Activated T-helper 17 cell treated with anti-CD3 and anti-CD28 coated beads, Interleukin-2, amount 50 U/mL, for 72 hours (primary cell): ENCODE measurements at regions not wholly inside any gene's neighbourhood (a gene's known extent, or its start where the extent isn't known, plus 50 kb on each side); places are given as distances from the start of the nearest gene placed in this dataset.

Experiments
- ATAC-seq: fragments of 150-1000 bp; cut with Tn5 transposase; replicated peaks from 2 replicates; pipeline ENCODE4 v1.10.0; 2021; ENCODE audit warnings: mild to moderate bottlenecking, moderate library complexity
- H3K27ac Mint-ChIP-seq: one replicate; pipeline ENCODE4 v1.8.0; 2022; ENCODE audit warnings: mixed read lengths
- H3K27me3 Mint-ChIP-seq: one replicate; pipeline ENCODE4 v1.8.0; 2022; ENCODE audit warnings: mixed read lengths
- H3K36me3 Mint-ChIP-seq: one replicate; pipeline ENCODE4 v1.8.0; 2022; ENCODE audit warnings: low read depth, mild to moderate bottlenecking, mixed read lengths
- H3K4me1 Mint-ChIP-seq: one replicate; pipeline ENCODE4 v1.8.0; 2022; ENCODE audit warnings: mixed read lengths
- H3K4me3 Mint-ChIP-seq: one replicate; pipeline ENCODE4 v1.8.0; 2022; ENCODE audit warnings: mild to moderate bottlenecking, mixed read lengths
- H3K9me3 Mint-ChIP-seq: one replicate; pipeline ENCODE4 v1.8.0; 2022; ENCODE audit warnings: mixed read lengths

- no peaks in the 10 kb centered on the region for H3K9me3 Mint-ChIP-seq
- H3K27me3 Mint-ChIP-seq: peaks cover 7% of the 10 kb centered on the region
- no peak overlapping the region for H3K4me3 Mint-ChIP-seq
- no peaks in the 10 kb centered on the region for H3K36me3 Mint-ChIP-seq
- no peak for ATAC-seq
- no peaks in the 10 kb centered on the region for H3K4me1 Mint-ChIP-seq
- no peak overlapping the region for H3K27ac Mint-ChIP-seq
These were observed 120.6 kb upstream of the CHST15 start for GRCh38 chr10:124213899-124214510.

- H3K4me3 Mint-ChIP-seq: no peak overlapping the region
- H3K4me1 Mint-ChIP-seq: no peaks in the 10 kb centered on the region
- no peak for ATAC-seq
- no peak overlapping the region for H3K27ac Mint-ChIP-seq
- peaks cover 7% of the 10 kb centered on the region for H3K27me3 Mint-ChIP-seq
- H3K9me3 Mint-ChIP-seq: no peaks in the 10 kb centered on the region
- H3K36me3 Mint-ChIP-seq: no peaks in the 10 kb centered on the region
These were observed 120.1 kb upstream of the CHST15 start for GRCh38 chr10:124213471-124213870.

- no peak for ATAC-seq
- H3K27me3 Mint-ChIP-seq: peaks cover 7% of the 10 kb centered on the region
- no peak overlapping the region for H3K4me3 Mint-ChIP-seq
- no peaks in the 10 kb centered on the region for H3K4me1 Mint-ChIP-seq
- H3K9me3 Mint-ChIP-seq: no peaks in the 10 kb centered on the region
- H3K27ac Mint-ChIP-seq: no peak overlapping the region
- H3K36me3 Mint-ChIP-seq: no peaks in the 10 kb centered on the region
These were observed 119.3 kb upstream of the CHST15 start for GRCh38 chr10:124212702-124213101.

- ATAC-seq: no peak
- Mint-ChIP-seq H3K4me1 (no peaks in the 10 kb centered on the region), H3K27ac (no peak overlapping the region), H3K4me3 (no peak overlapping the region), H3K9me3 (no peaks in the 10 kb centered on the region), H3K36me3 (no peaks in the 10 kb centered on the region), H3K27me3 (peaks cover 3% of the 10 kb centered on the region)
These were observed 118.5 kb upstream of the CHST15 start for GRCh38 chr10:124211921-124212320.

- no peaks in the 10 kb centered on the region for H3K9me3 Mint-ChIP-seq
- H3K36me3 Mint-ChIP-seq: no peaks in the 10 kb centered on the region
- H3K4me3 Mint-ChIP-seq: no peak overlapping the region
- no peak for ATAC-seq
- H3K4me1 Mint-ChIP-seq: no peaks in the 10 kb centered on the region
- H3K27ac Mint-ChIP-seq: no peak overlapping the region
- no peaks in the 10 kb centered on the region for H3K27me3 Mint-ChIP-seq
These were observed 116.9 kb upstream of the CHST15 start for GRCh38 chr10:124210263-124210662.

GRCh38 chr10:124207391-124207790, 114.0 kb upstream of the CHST15 start:
- no peak overlapping the region for H3K4me3 Mint-ChIP-seq
- no peak for ATAC-seq

GRCh38 chr10:124206616-124207015, 113.2 kb upstream of the CHST15 start:
- Mint-ChIP-seq H3K27me3 (no peaks in the 10 kb centered on the region), H3K27ac (no peak overlapping the region), H3K36me3 (no peaks in the 10 kb centered on the region), H3K4me1 (no peaks in the 10 kb centered on the region), H3K4me3 (no peak overlapping the region), H3K9me3 (no peaks in the 10 kb centered on the region)
- ATAC-seq: no peak

More at GRCh38 chr10:124207391-124207790, 114.0 kb upstream of the CHST15 start:
- Mint-ChIP-seq H3K36me3 (no peaks in the 10 kb centered on the region), H3K27ac (no peak overlapping the region), H3K4me1 (no peaks in the 10 kb centered on the region), H3K9me3 (no peaks in the 10 kb centered on the region), H3K27me3 (no peaks in the 10 kb centered on the region)

GRCh38 chr10:124205432-124205831, 112.0 kb upstream of the CHST15 start:
- no peak for ATAC-seq
- Mint-ChIP-seq H3K4me1 (no peaks in the 10 kb centered on the region), H3K27ac (no peak overlapping the region)

GRCh38 chr10:124204726-124205125, 111.3 kb upstream of the CHST15 start:
- H3K27me3 Mint-ChIP-seq: peaks cover 3% of the 10 kb centered on the region
- H3K27ac Mint-ChIP-seq: no peak overlapping the region
- H3K9me3 Mint-ChIP-seq: no peaks in the 10 kb centered on the region
- no peak overlapping the region for H3K4me3 Mint-ChIP-seq
- H3K4me1 Mint-ChIP-seq: no peaks in the 10 kb centered on the region
- no peaks in the 10 kb centered on the region for H3K36me3 Mint-ChIP-seq
- no peak for ATAC-seq

More at GRCh38 chr10:124205432-124205831, 112.0 kb upstream of the CHST15 start:
- Mint-ChIP-seq H3K4me3 (no peak overlapping the region), H3K27me3 (no peaks in the 10 kb centered on the region), H3K9me3 (no peaks in the 10 kb centered on the region), H3K36me3 (no peaks in the 10 kb centered on the region)

- Mint-ChIP-seq H3K36me3 (no peaks in the 10 kb centered on the region), H3K4me1 (no peaks in the 10 kb centered on the region)
- ATAC-seq: no peak
These were observed 106.6 kb upstream of the CHST15 start for GRCh38 chr10:124200011-124200410.

GRCh38 chr10:124198871-124199270, 105.5 kb upstream of the CHST15 start:
- H3K4me3 Mint-ChIP-seq: no peak overlapping the region
- no peaks in the 10 kb centered on the region for H3K9me3 Mint-ChIP-seq
- no peaks in the 10 kb centered on the region for H3K4me1 Mint-ChIP-seq
- no peaks in the 10 kb centered on the region for H3K36me3 Mint-ChIP-seq
- no peak overlapping the region for H3K27ac Mint-ChIP-seq
- no peak for ATAC-seq
- peaks cover 13% of the 10 kb centered on the region for H3K27me3 Mint-ChIP-seq

More at GRCh38 chr10:124200011-124200410, 106.6 kb upstream of the CHST15 start:
- Mint-ChIP-seq H3K4me3 (no peak overlapping the region), H3K9me3 (no peaks in the 10 kb centered on the region), H3K27me3 (peaks cover 9% of the 10 kb centered on the region), H3K27ac (no peak overlapping the region)

GRCh38 chr10:124198125-124198501, 104.7 kb upstream of the CHST15 start:
- H3K27me3 Mint-ChIP-seq: peaks cover 13% of the 10 kb centered on the region
- H3K4me3 Mint-ChIP-seq: no peak overlapping the region
- no peaks in the 10 kb centered on the region for H3K9me3 Mint-ChIP-seq
- no peak for ATAC-seq
- no peaks in the 10 kb centered on the region for H3K4me1 Mint-ChIP-seq
- H3K27ac Mint-ChIP-seq: no peak overlapping the region
- no peaks in the 10 kb centered on the region for H3K36me3 Mint-ChIP-seq

GRCh38 chr10:124197371-124198124, 104.2 kb upstream of the CHST15 start:
- no peak overlapping the region for H3K27ac Mint-ChIP-seq

GRCh38 chr10:124196659-124197058, 103.3 kb upstream of the CHST15 start:
- Mint-ChIP-seq H3K27ac (no peak overlapping the region), H3K36me3 (no peaks in the 10 kb centered on the region), H3K4me3 (no peak overlapping the region), H3K9me3 (no peaks in the 10 kb centered on the region), H3K4me1 (no peaks in the 10 kb centered on the region), H3K27me3 (peaks cover 23% of the 10 kb centered on the region)
- no peak for ATAC-seq

More at GRCh38 chr10:124197371-124198124, 104.2 kb upstream of the CHST15 start:
- Mint-ChIP-seq H3K4me3 (no peak overlapping the region), H3K4me1 (no peaks in the 10 kb centered on the region), H3K27me3 (peaks cover 14% of the 10 kb centered on the region), H3K36me3 (no peaks in the 10 kb centered on the region), H3K9me3 (no peaks in the 10 kb centered on the region)
- ATAC-seq: no peak

- no peak for ATAC-seq
- Mint-ChIP-seq H3K4me3 (no peak overlapping the region), H3K27me3 (peaks cover 34% of the 10 kb centered on the region), H3K27ac (no peak overlapping the region), H3K4me1 (no peaks in the 10 kb centered on the region), H3K36me3 (no peaks in the 10 kb centered on the region), H3K9me3 (no peaks in the 10 kb centered on the region)
These were observed 100.9 kb upstream of the CHST15 start for GRCh38 chr10:124194199-124194824.
